Endothelial cell of umbilical vein (primary cell): ENCODE measurements at regions not wholly inside any gene's neighbourhood (a gene's known extent, or its start where the extent isn't known, plus 50 kb on each side); places are given as distances from the start of the nearest gene placed in this dataset.

Source experiments
- BruUV-seq: library from RNA; stranded (reverse); fragments of 400-500 nt; replicated peaks from 2 replicates; lab custom pipeline; 2021; lab: Mats Ljungman, UMichigan
- CTCF ChIA-PET: fragments of 300-600, 350-600 bp; sonication (Branson Sonifier 250); formaldehyde crosslinking; loops from one replicate; lab custom pipeline; 2021; ENCODE audit warnings: antibody characterized with exemption, inconsistent platforms; lab: Charles Lee
- POLR2A ChIA-PET: fragments of 300-600, 350-600 bp; sonication (Branson Sonifier 250); formaldehyde crosslinking; loops from one replicate; lab custom pipeline; 2021; ENCODE audit warnings: antibody characterized with exemption, inconsistent platforms; lab: Charles Lee
- DNase-seq: peaks from one replicate; pipeline ENCODE4 v3.0.0-alpha.2; 2011; ENCODE audit warnings: low read depth, low spot score
- FAIRE-seq: peaks from 2 replicates; lab custom pipeline; 2011; peaks lifted over from hg19 to GRCh38; lab: Jason Lieb, UNC
- H2AFZ ChIP-seq: 2 replicates; pipeline ENCODE4 v1.6.0; 2012; ENCODE audit warnings: low read depth, low read length, control low read depth, inconsistent platforms
- H3K27ac ChIP-seq: 2 replicates; pipeline ENCODE4 v1.5.1; 2011; ENCODE audit warnings: low read depth, mild to moderate bottlenecking, control low read depth, low read length, moderate library complexity; ENCODE audit not compliant: insufficient read depth
- H3K27me3 ChIP-seq, 2 experiments: 2 replicates each; pipeline versions ENCODE4 v1.6.0 to v1.6.1; 2011; ENCODE audit warnings: low read length in 2 of 2, mixed read lengths in 1 of 2; ENCODE audit not compliant: control insufficient read depth in 2 of 2, insufficient read depth in 2 of 2
- H3K36me3 ChIP-seq, 2 experiments: 2 replicates in 1 of 2; 3 replicates in 1 of 2; pipeline ENCODE4 v1.5.1; 2011; ENCODE audit warnings: low read length in 2 of 2, mild to moderate bottlenecking in 1 of 2, moderate library complexity in 1 of 2; ENCODE audit not compliant: control insufficient read depth in 2 of 2, insufficient read depth in 2 of 2; ENCODE audit errors: extremely low read depth in 1 of 2
- H3K4me1 ChIP-seq: 3 replicates; pipeline ENCODE4 v1.5.1; 2011; ENCODE audit warnings: mild to moderate bottlenecking, low read length; ENCODE audit not compliant: control insufficient read depth, insufficient read depth; ENCODE audit errors: extremely low read depth
- H3K4me2 ChIP-seq: 2 replicates; pipeline ENCODE4 v1.6.1; 2011; ENCODE audit warnings: low read length, control low read depth, mixed read lengths; ENCODE audit not compliant: insufficient read depth
- H3K4me3 ChIP-seq, 3 experiments: fragments of 200-600 bp in 1 of 3; sonication (generic), shearing (Covaris generic) in 1 of 3; replicated peaks in 1 of 3; 2 replicates each; pipeline ENCODE4 v1.5.1; 2011 to 2016; ENCODE audit warnings: control low read depth in 3 of 3, low read length in 3 of 3, mild to moderate bottlenecking in 2 of 3, inconsistent platforms in 1 of 3, low read depth in 1 of 3, moderate library complexity in 1 of 3; ENCODE audit not compliant: insufficient read depth in 1 of 3
- H3K79me2 ChIP-seq: 2 replicates; pipeline ENCODE4 v1.6.0; 2012; ENCODE audit warnings: low read length, inconsistent platforms; ENCODE audit not compliant: control insufficient read depth, insufficient read depth
- H3K9ac ChIP-seq: replicated peaks from 2 replicates; pipeline ENCODE3; 2011; ENCODE audit warnings: low read length, control low read depth; ENCODE audit not compliant: insufficient read depth; ENCODE audit errors: extremely low read depth
- H3K9me1 ChIP-seq: replicated peaks from 3 replicates; pipeline ENCODE4 v1.6.0; 2011; ENCODE audit warnings: mild to moderate bottlenecking, low read length; ENCODE audit not compliant: control insufficient read depth, insufficient read depth; ENCODE audit errors: extremely low read depth
- H3K9me3 ChIP-seq: replicated peaks from 2 replicates; pipeline ENCODE4 v1.5.1; 2012; ENCODE audit warnings: low read length, inconsistent platforms; ENCODE audit not compliant: control insufficient read depth, insufficient read depth
- H4K20me1 ChIP-seq: replicated peaks from 2 replicates; pipeline ENCODE3; 2011; ENCODE audit warnings: mild to moderate bottlenecking, low read length; ENCODE audit not compliant: control insufficient read depth, insufficient read depth; ENCODE audit errors: extremely low read depth
- CTCF ChIP-seq, 2 donors: IDR thresholded peaks; 1 replicate in 1 of 2; 2 replicates in 1 of 2; pipeline ENCODE4 v1.5.1; 2011; ENCODE audit warnings: low read length in 2 of 2, mild to moderate bottlenecking in 2 of 2, moderate library complexity in 2 of 2, control low read depth in 1 of 2, inconsistent platforms in 1 of 2, low read depth in 1 of 2; ENCODE audit not compliant: insufficient read depth in 1 of 2; ENCODE audit errors: extremely low read depth in 1 of 2
- EZH2 ChIP-seq: IDR thresholded peaks from 2 replicates; pipeline ENCODE4 v1.6.1; 2012; ENCODE audit warnings: borderline replicate concordance, low read depth, mild to moderate bottlenecking, moderate library complexity, low read length, inconsistent platforms; ENCODE audit not compliant: severe bottlenecking
- FOS ChIP-seq: IDR thresholded peaks from 2 replicates; pipeline ENCODE4 v1.6.1; 2011; ENCODE audit warnings: mild to moderate bottlenecking, low read length, moderate library complexity, borderline replicate concordance; ENCODE audit not compliant: insufficient read depth
- GATA2 ChIP-seq: IDR thresholded peaks from 2 replicates; pipeline ENCODE4 v1.7.0; 2011; ENCODE audit warnings: low read depth, mild to moderate bottlenecking, moderate library complexity, mixed read lengths, low read length; ENCODE audit not compliant: insufficient read length, insufficient read depth
- JUN ChIP-seq: IDR thresholded peaks from 2 replicates; pipeline ENCODE4 v1.6.1; 2011; ENCODE audit warnings: borderline replicate concordance, low read depth; ENCODE audit not compliant: insufficient read length, insufficient read depth
- MYC ChIP-seq: IDR thresholded peaks from one replicate; pipeline ENCODE4 v1.6.1; 2011; ENCODE audit warnings: mild to moderate bottlenecking, low read depth, low read length
- POLR2A ChIP-seq: IDR thresholded peaks from 2 replicates; pipeline ENCODE4 v1.6.1; 2012; ENCODE audit warnings: low read depth, mild to moderate bottlenecking, control low read depth, low read length
- POLR2AphosphoS5 ChIP-seq: IDR thresholded peaks from 2 replicates; pipeline ENCODE4 v1.6.1; 2012; ENCODE audit warnings: low read depth, mild to moderate bottlenecking, control low read depth, low read length, moderate library complexity; ENCODE audit not compliant: insufficient read depth
- dilution Hi-C: fragments of 300-500 bp; cut with MboI; formaldehyde crosslinking; loops from one replicate; pipeline ENCODE4 v1.15.0; 2019; ENCODE audit warnings: low sequenced_read_pairs; ENCODE audit not compliant: extremely low pct_ligation_motif_present
- intact Hi-C: fragments of 100-400 bp; cut with micrococcal nuclease; formaldehyde crosslinking; loops from one replicate; pipeline ENCODE4 v1.10.0; 2022
- TF ChIP-seq, protein P1 (sequence below): IDR thresholded peaks from 2 replicates; pipeline ENCODE4 v1.6.1; 2011; ENCODE audit not compliant: insufficient read depth, insufficient read length

DNA sequence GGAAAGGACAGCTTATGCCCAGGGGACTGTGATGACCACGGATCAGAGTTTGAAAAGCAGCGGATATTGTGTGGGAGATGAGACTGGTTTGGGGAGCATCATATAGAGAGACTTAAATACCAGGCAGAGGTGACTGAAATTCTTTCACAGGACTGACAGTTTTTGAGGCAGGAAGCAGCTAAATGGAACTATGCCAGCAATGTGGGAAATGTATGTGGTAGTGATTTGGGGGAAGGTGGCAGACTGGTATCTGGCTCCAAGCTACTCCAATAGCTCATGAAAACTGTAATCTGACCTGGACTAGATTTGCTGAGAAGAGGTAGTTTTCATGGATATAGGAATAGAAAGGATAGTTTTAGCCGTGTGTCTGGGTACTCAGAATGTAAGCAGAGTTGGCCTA is 592.6 kb downstream of the REEP3 start:
- no peaks in the 10 kb centered on the region for H3K9me1 ChIP-seq
- no peak for DNase-seq
- no peak overlapping the region for H2AFZ ChIP-seq
- no peaks in the 10 kb centered on the region for H3K36me3 ChIP-seq
- TF ChIP-seq GATA2 (no peak), FOS (no peak), CTCF (IDR thresholded peaks at IDR 0.05; ENCODE audit: extremely low read depth in 1 of 2, insufficient read depth in 1 of 2, low read depth in 1 of 2, low read length in 2 of 2) (no peak), JUN (no peak), EZH2 (no peak), POLR2AphosphoS5 (no peak), POLR2A (no peak), MYC (no peak)
- TF ChIP-seq, protein P1, sequence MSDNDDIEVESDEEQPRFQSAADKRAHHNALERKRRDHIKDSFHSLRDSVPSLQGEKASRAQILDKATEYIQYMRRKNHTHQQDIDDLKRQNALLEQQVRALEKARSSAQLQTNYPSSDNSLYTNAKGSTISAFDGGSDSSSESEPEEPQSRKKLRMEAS: no peak
- ChIA-PET CTCF (no interaction called here), POLR2A (no interaction called here)
- H3K27me3 ChIP-seq: no peaks in the 10 kb centered on the region
- no peaks in the 10 kb centered on the region for H3K4me1 ChIP-seq
- dilution Hi-C loops: no loop called here
- no TSS peak for BruUV-seq
- no peaks in the 10 kb centered on the region for H3K79me2 ChIP-seq
- no peak overlapping the region for H3K4me3 ChIP-seq
- intact Hi-C loops: no loop called here
- FAIRE-seq: no peak
- no peak overlapping the region for H3K4me2 ChIP-seq
- H4K20me1 ChIP-seq: no peaks in the 10 kb centered on the region
- H3K9me3 ChIP-seq: no peaks in the 10 kb centered on the region
- H3K9ac ChIP-seq: no peak overlapping the region
- H3K27ac ChIP-seq: no peak overlapping the region
